ENCODE measurements at regions not wholly inside any gene's neighbourhood (a gene's known extent, or its start where the extent isn't known, plus 50 kb on each side); places are given as distances from the start of the nearest gene placed in this dataset.

- TF ChIP-seq EZH2 (IDR thresholded peaks at IDR 0.05; ENCODE audit: low read length, unreplicated experiment) (no peak), CTCF (conservative IDR thresholded peaks at IDR 0.05; ENCODE audit: low read depth, low read length) (no peak), EZH2phosphoT487 (IDR thresholded peaks at IDR 0.05; ENCODE audit: borderline replicate concordance, low read length) (no peak)
Observed at GRCh38 chr7:92997719-92998118, 120.1 kb downstream of the SAMD9 start.
